Tibial artery (tissue), 4 donors: ENCODE measurements at regions not wholly inside any gene's neighbourhood (a gene's known extent, or its start where the extent isn't known, plus 50 kb on each side); places are given as distances from the start of the nearest gene placed in this dataset.

Experiments
- DNase-seq, 2 donors: peaks; one replicate each; pipeline ENCODE4 v3.0.0-alpha.2; 2019
- H3K27ac ChIP-seq, 2 donors: fragments of 200-600 bp; sonication (generic) in 1 of 2; 1 replicate in 1 of 2; 2 replicates in 1 of 2; pipeline ENCODE4 v1.5.1; 2018 to 2019; ENCODE audit warnings: mild to moderate bottlenecking in 1 of 2
- H3K27me3 ChIP-seq, 2 donors: fragments of 200-600 bp; sonication (generic) in 1 of 2; one replicate each; pipeline versions ENCODE4 v1.5.1 to v1.6.0; 2016 to 2019
- H3K36me3 ChIP-seq, 3 donors: fragments of 200-600 bp; sonication (generic) in 2 of 3; one replicate each; pipeline ENCODE4 v1.5.1; 2016 to 2019; ENCODE audit warnings: mild to moderate bottlenecking in 2 of 3
- H3K4me1 ChIP-seq, 4 donors: fragments of 200-600 bp; sonication (generic) in 2 of 4; 1 replicate in 3 of 4; 2 replicates in 1 of 4; pipeline ENCODE4 v1.5.1; 2016 to 2019
- H3K4me3 ChIP-seq, 2 donors: fragments of 200-600 bp; sonication (generic) in 1 of 2; 1 replicate in 1 of 2; 2 replicates in 1 of 2; pipeline ENCODE4 v1.5.1; 2018 to 2019; ENCODE audit warnings: mild to moderate bottlenecking in 2 of 2
- H3K9me3 ChIP-seq, 3 donors: fragments of 200-600 bp; sonication (generic) in 1 of 3; one replicate each; pipeline ENCODE4 v1.5.1; 2016 to 2019
- CTCF ChIP-seq, 2 experiments: fragments of 200-600 bp in 1 of 2; fragments of 450-650 bp in 1 of 2; IDR thresholded peaks; one replicate each; pipeline ENCODE4 v1.5.1; 2017 to 2019; ENCODE audit warnings: antibody characterized with exemption in 2 of 2, mild to moderate bottlenecking in 1 of 2, moderate library complexity in 1 of 2
- intact Hi-C: fragments of 100-400 bp; cut with DNase I; formaldehyde crosslinking; loops from one replicate; pipeline ENCODE4 v1.15.0; 2023; ENCODE audit warnings: low total_unique reads

- Histone ChIP-seq H3K27ac (no peak overlapping the region), H3K4me1 (no peaks in the 10 kb centered on the region), H3K27me3 (no peaks in the 10 kb centered on the region), H3K9me3 (no peaks in the 10 kb centered on the region), H3K4me3 (no peak overlapping the region), H3K36me3 (no peaks in the 10 kb centered on the region)
- no peak for TF ChIP-seq CTCF (IDR thresholded peaks at IDR 0.05)
- DNase-seq: no peak
- intact Hi-C loops: no loop called here
Observed at GRCh38 chr18:57915248-57915647, 112.1 kb upstream of the ATP8B1 start.

GRCh38 chr18:57913686-57914085, 110.6 kb upstream of the ATP8B1 start:
- no peak overlapping the region for H3K27ac ChIP-seq
- intact Hi-C loops: no loop called here
- no peak for TF ChIP-seq CTCF (IDR thresholded peaks at IDR 0.05)
- no peaks in the 10 kb centered on the region for H3K36me3 ChIP-seq
- no peaks in the 10 kb centered on the region for H3K9me3 ChIP-seq
- DNase-seq: no peak
- H3K4me1 ChIP-seq: no peaks in the 10 kb centered on the region
- H3K4me3 ChIP-seq: no peak overlapping the region
- no peaks in the 10 kb centered on the region for H3K27me3 ChIP-seq

GRCh38 chr18:57910817-57911216, 107.7 kb upstream of the ATP8B1 start:
- Histone ChIP-seq H3K27ac (no peak overlapping the region), H3K4me3 (no peak overlapping the region), H3K27me3 (peaks cover 0 to 12% of the 10 kb centered on the region in 2 donors), H3K36me3 (no peaks in the 10 kb centered on the region), H3K9me3 (no peaks in the 10 kb centered on the region), H3K4me1 (no peaks in the 10 kb centered on the region)
- DNase-seq: no peak
- intact Hi-C loops: no loop called here
- no peak for TF ChIP-seq CTCF (IDR thresholded peaks at IDR 0.05)

- peaks cover 0 to 12% of the 10 kb centered on the region in 2 donors for H3K27me3 ChIP-seq
- H3K36me3 ChIP-seq: no peaks in the 10 kb centered on the region
- no peak for DNase-seq
- TF ChIP-seq CTCF (IDR thresholded peaks at IDR 0.05): no peak
- no peak overlapping the region for H3K4me3 ChIP-seq
- intact Hi-C loops: no loop called here
- no peaks in the 10 kb centered on the region for H3K4me1 ChIP-seq
- no peak overlapping the region for H3K27ac ChIP-seq
- no peaks in the 10 kb centered on the region for H3K9me3 ChIP-seq
Observed at GRCh38 chr18:57910134-57910533, 107.0 kb upstream of the ATP8B1 start.

- no peaks in the 10 kb centered on the region for H3K4me1 ChIP-seq
- no peak overlapping the region for H3K27ac ChIP-seq
- intact Hi-C loops: no loop called here
- H3K9me3 ChIP-seq: no peaks in the 10 kb centered on the region
- H3K27me3 ChIP-seq: peaks cover 0 to 12% of the 10 kb centered on the region in 2 donors
- no peak for TF ChIP-seq CTCF (IDR thresholded peaks at IDR 0.05)
- no peak for DNase-seq
- H3K36me3 ChIP-seq: no peaks in the 10 kb centered on the region
- H3K4me3 ChIP-seq: no peak overlapping the region
Observed at GRCh38 chr18:57909620-57910019, 106.5 kb upstream of the ATP8B1 start.

GRCh38 chr18:57908092-57908491, 105.0 kb upstream of the ATP8B1 start:
- no peak overlapping the region for H3K4me3 ChIP-seq
- H3K27ac ChIP-seq: no peak overlapping the region
- no peaks in the 10 kb centered on the region for H3K36me3 ChIP-seq
- no peaks in the 10 kb centered on the region for H3K9me3 ChIP-seq
- intact Hi-C loops: no loop called here
- no peak for TF ChIP-seq CTCF (IDR thresholded peaks at IDR 0.05)
- peaks cover 0 to 12% of the 10 kb centered on the region in 2 donors for H3K27me3 ChIP-seq
- no peaks in the 10 kb centered on the region for H3K4me1 ChIP-seq
- no peak for DNase-seq
